HG02759 (cell line): ENCODE measurements at regions not wholly inside any gene's neighbourhood (a gene's known extent, or its start where the extent isn't known, plus 50 kb on each side); places are given as distances from the start of the nearest gene placed in this dataset.

Source experiments
- ATAC-seq: cut with Tn5 transposase; IDR thresholded peaks from one replicate; pipeline ENCODE4 v1.9.1; 2021; ENCODE audit warnings: mild to moderate bottlenecking, moderate library complexity; ENCODE audit not compliant: unreplicated experiment

- no peak for ATAC-seq
These were observed 239.2 kb downstream of the MSRB3 start for GRCh38 chr12:65517656-65518210.

- no peak for ATAC-seq
These were observed 240.3 kb downstream of the MSRB3 start for GRCh38 chr12:65518771-65519170.

- no peak for ATAC-seq
These were observed 242.2 kb downstream of the MSRB3 start for GRCh38 chr12:65520658-65521057.

- no peak for ATAC-seq
These were observed 244.7 kb downstream of the MSRB3 start for GRCh38 chr12:65522956-65523860.

GRCh38 chr12:65524666-65525065 lies 246.2 kb downstream of the MSRB3 start:
- ATAC-seq, result no peak

- no peak for ATAC-seq
These were observed 247.1 kb downstream of the MSRB3 start for GRCh38 chr12:65525491-65526141.

GRCh38 chr12:65526311-65526710 lies 247.8 kb downstream of the MSRB3 start:
- ATAC-seq, result no peak

- ATAC-seq, result no peak
These were observed 249.6 kb downstream of the MSRB3 start for GRCh38 chr12:65528127-65528526.

GRCh38 chr12:65529106-65529505 lies 250.6 kb downstream of the MSRB3 start:
- ATAC-seq, result no peak

GRCh38 chr12:65529771-65530435 lies 251.4 kb downstream of the MSRB3 start:
- no peak for ATAC-seq

GRCh38 chr12:65532162-65532561 lies 253.7 kb downstream of the MSRB3 start:
- no peak for ATAC-seq

- ATAC-seq, result no peak
These were observed 254.3 kb downstream of the MSRB3 start for GRCh38 chr12:65532764-65533163.

GRCh38 chr12:65533177-65533883 lies 254.8 kb downstream of the MSRB3 start:
- no peak for ATAC-seq

GRCh38 chr12:65534238-65534841 lies 255.9 kb downstream of the MSRB3 start:
- no peak for ATAC-seq

GRCh38 chr12:65535946-65536345 lies 257.5 kb downstream of the MSRB3 start:
- no peak for ATAC-seq

GRCh38 chr12:65536351-65536750 lies 257.9 kb downstream of the MSRB3 start:
- ATAC-seq, result no peak

- ATAC-seq, result no peak
These were observed 258.6 kb downstream of the MSRB3 start for GRCh38 chr12:65536876-65537681.

GRCh38 chr12:65537978-65538377 lies 259.5 kb downstream of the MSRB3 start:
- no peak for ATAC-seq

GRCh38 chr12:65539023-65539422 lies 260.5 kb downstream of the MSRB3 start:
- ATAC-seq, result no peak

GRCh38 chr12:65540140-65540539 lies 261.7 kb downstream of the MSRB3 start:
- ATAC-seq, result no peak
